H1 (cell line): ENCODE measurements at regions not wholly inside any gene's neighbourhood (a gene's known extent, or its start where the extent isn't known, plus 50 kb on each side); places are given as distances from the start of the nearest gene placed in this dataset.

ENCODE experiments used
- CTCF ChIA-PET: fragments of 300-600 bp; sonication (Branson Sonifier 250); formaldehyde crosslinking; loops from one replicate; lab custom pipeline; 2021; ENCODE audit not compliant: partially characterized antibody; lab: Charles Lee
- POLR2A ChIA-PET: fragments of 300-600 bp; sonication (Branson Sonifier 250); formaldehyde crosslinking; loops from one replicate; lab custom pipeline; 2021; ENCODE audit warnings: inconsistent platforms; ENCODE audit not compliant: partially characterized antibody; lab: Charles Lee
- DNase-seq, 2 experiments: peaks; one replicate each; pipeline versions ENCODE4 v3.0.0 to v3.0.0-alpha.2; 2010 to 2022; ENCODE audit warnings: low spot score in 2 of 2, low read depth in 1 of 2, mixed read lengths in 1 of 2
- FAIRE-seq: peaks from 2 replicates; lab custom pipeline; 2011; peaks lifted over from hg19 to GRCh38; lab: Jason Lieb, UNC
- H2AFZ ChIP-seq: 2 replicates; pipeline ENCODE4 v1.8.1; 2012; ENCODE audit warnings: low read length, inconsistent platforms
- H2AK5ac ChIP-seq: 2 replicates; pipeline ENCODE4 v1.6.1; 2013; ENCODE audit warnings: low read depth, low read length
- H2BK120ac ChIP-seq: replicated peaks from 2 replicates; pipeline ENCODE3; 2013; ENCODE audit warnings: low read depth, low read length, inconsistent platforms
- H2BK12ac ChIP-seq: 2 replicates; pipeline ENCODE4 v1.6.1; 2013; ENCODE audit warnings: low read depth, low read length
- H2BK15ac ChIP-seq: 2 replicates; pipeline ENCODE4 v1.6.1; 2013; ENCODE audit warnings: low read length
- H2BK20ac ChIP-seq: 2 replicates; pipeline ENCODE4 v1.6.1; 2013; ENCODE audit warnings: low read length
- H2BK5ac ChIP-seq: 2 replicates; pipeline ENCODE4 v1.6.1; 2013; ENCODE audit warnings: low read depth, low read length
- H3K14ac ChIP-seq: 2 replicates; pipeline ENCODE4 v1.6.1; 2013; ENCODE audit warnings: inconsistent platforms; ENCODE audit not compliant: insufficient read length
- H3K18ac ChIP-seq: 2 replicates; pipeline ENCODE4 v1.6.1; 2013; ENCODE audit warnings: low read length; ENCODE audit errors: extremely low read depth
- H3K23ac ChIP-seq: 2 replicates; pipeline ENCODE4 v1.6.1; 2013; ENCODE audit warnings: inconsistent platforms; ENCODE audit not compliant: insufficient read length
- H3K23me2 ChIP-seq: 2 replicates; pipeline ENCODE4 v1.6.1; 2013; ENCODE audit warnings: low read depth, low read length
- H3K27ac ChIP-seq: 2 replicates; pipeline ENCODE4 v1.6.1; 2011; ENCODE audit warnings: low read depth, low read length, inconsistent platforms
- H3K27me3 ChIP-seq, 4 experiments: replicated peaks in 1 of 4; 1 replicate in 1 of 4; 2 replicates in 3 of 4; pipeline versions ENCODE4 v1.6.1 to v1.8.1; 2011 to 2013; ENCODE audit warnings: low read length in 3 of 4, mild to moderate bottlenecking in 3 of 4, inconsistent platforms in 2 of 4, mixed read lengths in 2 of 4, moderate library complexity in 1 of 4; ENCODE audit not compliant: control insufficient read depth in 3 of 4, insufficient read depth in 3 of 4; ENCODE audit errors: extremely low read depth in 1 of 4
- H3K36me3 ChIP-seq, 4 experiments: 2 replicates each; pipeline versions ENCODE4 v1.6.1 to v1.8.1; 2011 to 2013; ENCODE audit warnings: mild to moderate bottlenecking in 4 of 4, low read length in 3 of 4, moderate library complexity in 2 of 4, control low read depth in 1 of 4, inconsistent platforms in 1 of 4; ENCODE audit not compliant: insufficient read depth in 4 of 4, control insufficient read depth in 2 of 4
- H3K4ac ChIP-seq: replicated peaks from 2 replicates; pipeline ENCODE3; 2013; ENCODE audit warnings: low read length, low read depth, mixed read lengths, inconsistent platforms; ENCODE audit not compliant: insufficient read length
- H3K4me1 ChIP-seq, 4 experiments: replicated peaks in 1 of 4; 1 replicate in 1 of 4; 2 replicates in 3 of 4; pipeline versions ENCODE4 v1.6.1 to v1.8.1; 2011 to 2013; ENCODE audit warnings: low read length in 3 of 4, inconsistent platforms in 2 of 4, mixed read lengths in 1 of 4; ENCODE audit not compliant: insufficient read depth in 4 of 4, control insufficient read depth in 3 of 4
- H3K4me2 ChIP-seq, 2 experiments: 2 replicates each; pipeline versions ENCODE4 v1.6.1 to v1.8.1; 2011 to 2013; ENCODE audit warnings: low read depth in 2 of 2, low read length in 2 of 2, control low read depth in 1 of 2, inconsistent platforms in 1 of 2, mild to moderate bottlenecking in 1 of 2; ENCODE audit not compliant: insufficient read depth in 1 of 2
- H3K4me3 ChIP-seq, 4 experiments: fragments of 200-600, 300-600 bp in 1 of 4; sonication (generic), shearing (Covaris generic), sonication (Bioruptor Twin) in 1 of 4; 2 replicates each; pipeline versions ENCODE4 v1.5.1 to v1.8.1; 2011 to 2016; ENCODE audit warnings: low read length in 4 of 4, low read depth in 3 of 4, control low read depth in 2 of 4, inconsistent platforms in 2 of 4, mild to moderate bottlenecking in 2 of 4, mixed read lengths in 1 of 4, moderate library complexity in 1 of 4; ENCODE audit not compliant: insufficient read depth in 2 of 4; ENCODE audit errors: extremely low read depth in 1 of 4
- H3K56ac ChIP-seq: replicated peaks from 2 replicates; pipeline ENCODE3; 2013; ENCODE audit warnings: low read depth, mild to moderate bottlenecking, mixed read lengths, low read length, inconsistent platforms; ENCODE audit not compliant: insufficient read length
- H3K79me1 ChIP-seq: 2 replicates; pipeline ENCODE4 v1.6.1; 2013; ENCODE audit warnings: low read depth, low read length, control low read depth
- H3K79me2 ChIP-seq, 2 experiments: 2 replicates each; pipeline versions ENCODE4 v1.6.1 to v1.8.1; 2012 to 2013; ENCODE audit warnings: low read length in 2 of 2, mild to moderate bottlenecking in 2 of 2, inconsistent platforms in 1 of 2; ENCODE audit not compliant: insufficient read depth in 2 of 2, control insufficient read depth in 1 of 2
- H3K9ac ChIP-seq, 4 experiments: replicated peaks in 1 of 4; 1 replicate in 1 of 4; 2 replicates in 3 of 4; pipeline versions ENCODE4 v1.6.1 to v1.8.1; 2011 to 2013; ENCODE audit warnings: low read depth in 3 of 4, low read length in 3 of 4, control low read depth in 2 of 4, mild to moderate bottlenecking in 2 of 4, moderate library complexity in 2 of 4, inconsistent platforms in 1 of 4; ENCODE audit errors: extremely low read depth in 1 of 4
- H3K9me3 ChIP-seq, 2 experiments: 2 replicates each; pipeline versions ENCODE4 v1.6.1 to v1.8.1; 2012 to 2013; ENCODE audit warnings: mild to moderate bottlenecking in 2 of 2, moderate library complexity in 2 of 2, control low read depth in 1 of 2, inconsistent platforms in 1 of 2, low read depth in 1 of 2, low read length in 1 of 2, mixed read lengths in 1 of 2; ENCODE audit not compliant: insufficient read depth in 2 of 2
- H4K20me1 ChIP-seq, 2 experiments: replicated peaks in 1 of 2; 2 replicates each; pipeline versions ENCODE3 to v1.8.1; 2011 to 2013; ENCODE audit warnings: inconsistent platforms in 2 of 2, low read length in 2 of 2, mild to moderate bottlenecking in 1 of 2; ENCODE audit not compliant: insufficient read depth in 2 of 2, control insufficient read depth in 1 of 2
- H4K5ac ChIP-seq: 2 replicates; pipeline ENCODE4 v1.6.1; 2013; ENCODE audit warnings: low read length, low read depth, mixed read lengths, inconsistent platforms; ENCODE audit not compliant: insufficient read length
- H4K8ac ChIP-seq: 2 replicates; pipeline ENCODE4 v1.8.0; 2013; ENCODE audit warnings: mild to moderate bottlenecking, moderate library complexity, low read length, inconsistent platforms; ENCODE audit not compliant: insufficient read depth; ENCODE audit errors: extremely low read depth
- H4K91ac ChIP-seq: replicated peaks from 2 replicates; pipeline ENCODE3; 2013; ENCODE audit warnings: low read length, mixed read lengths, inconsistent platforms; ENCODE audit not compliant: insufficient read length
- CBX5 ChIP-seq: fragments of 300-800, 300-1000 bp; sonication (generic); IDR thresholded peaks from 2 replicates; pipeline ENCODE4 v1.7.1; 2016; ENCODE audit warnings: antibody characterized with exemption, low read length, low read depth
- CHD1 ChIP-seq: IDR thresholded peaks from 2 replicates; pipeline ENCODE4 v1.6.1; 2012; ENCODE audit warnings: low read depth, low read length, improper control_type of control experiment
- CREB1 ChIP-seq: IDR thresholded peaks from 2 replicates; pipeline ENCODE4 v1.6.1; 2012; ENCODE audit warnings: inconsistent platforms
- EZH2 ChIP-seq: fragments of 200-600 bp; sonication (generic); IDR thresholded peaks from 2 replicates; pipeline ENCODE4 v1.7.1; 2012; ENCODE audit warnings: low read depth, mild to moderate bottlenecking, moderate library complexity, low read length, inconsistent platforms; ENCODE audit not compliant: severe bottlenecking
- FOSL1 ChIP-seq: IDR thresholded peaks from 2 replicates; pipeline ENCODE4 v1.6.1; 2011; ENCODE audit warnings: mild to moderate bottlenecking, low read depth, low read length, moderate library complexity; ENCODE audit not compliant: insufficient read depth
- JUN ChIP-seq: IDR thresholded peaks from 2 replicates; pipeline ENCODE4 v1.6.1; 2011; ENCODE audit warnings: low read depth, mild to moderate bottlenecking, improper control_type of control experiment, low read length
- JUND ChIP-seq: IDR thresholded peaks from 2 replicates; pipeline ENCODE4 v1.6.1; 2011; ENCODE audit warnings: mild to moderate bottlenecking, improper control_type of control experiment, low read length
- KDM5A ChIP-seq: fragments of 200-600 bp; IDR thresholded peaks from 2 replicates; pipeline ENCODE4 v1.7.1; 2012; ENCODE audit warnings: mild to moderate bottlenecking, low read length, inconsistent platforms, mixed read lengths
- POU5F1 ChIP-seq: IDR thresholded peaks from 2 replicates; pipeline ENCODE4 v1.6.1; 2011; ENCODE audit warnings: low read depth, mild to moderate bottlenecking, low read length, moderate library complexity
- SIN3A ChIP-seq, 2 experiments: IDR thresholded peaks in 1 of 2; conservative IDR thresholded peaks in 1 of 2; 2 replicates each; pipeline ENCODE4 v1.6.1; 2011 to 2012; ENCODE audit warnings: low read length in 2 of 2, improper control_type of control experiment in 1 of 2, low read depth in 1 of 2, mild to moderate bottlenecking in 1 of 2
- WGBS, 2 experiments: shearing (Covaris generic) in 1 of 2; methylation state at CpG; one replicate each; pipeline versions ENCODE4 v1.1.6 to v1.1.7; 2013 to 2015; ENCODE audit warnings: low lambda C conversion rate in 2 of 2, mixed read lengths in 2 of 2, inconsistent platforms in 1 of 2, low coverage in 1 of 2, missing lambda C conversion rate in 1 of 2; ENCODE audit not compliant: insufficient replicate concordance in 2 of 2, insufficient coverage in 1 of 2, insufficient read length in 1 of 2; ENCODE audit errors: extremely low coverage in 1 of 2, missing lambda C conversion rate in 1 of 2; 5-methylcytosine and 5-hydroxymethylcytosine counted together

DNA sequence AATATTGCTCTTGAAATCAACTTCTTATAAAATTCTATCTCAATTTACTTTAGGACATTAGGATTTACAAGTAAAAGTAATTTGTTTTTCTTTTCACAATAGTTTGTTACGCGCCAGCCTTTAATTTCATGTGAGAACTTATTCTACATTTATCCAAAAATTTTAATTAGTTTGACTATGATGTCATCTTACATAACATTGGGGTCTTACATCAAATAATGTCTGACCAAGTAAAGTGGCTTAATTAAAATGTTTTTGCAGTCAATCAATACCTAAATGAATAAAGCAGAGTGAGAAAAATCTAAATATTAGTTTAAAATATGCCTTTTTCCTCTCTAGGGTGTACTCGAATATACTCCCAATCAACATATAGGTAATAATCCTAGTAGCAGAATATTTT is 666.2 kb upstream of the FBXO33 start:
- no peak overlapping the region for H3K18ac ChIP-seq
- H3K4ac ChIP-seq, result no peak overlapping the region
- H3K4me3 ChIP-seq, result no peak overlapping the region
- no peak overlapping the region for H3K56ac ChIP-seq
- TF ChIP-seq CREB1 (no peak), EZH2 (no peak), KDM5A (no peak), CBX5 (no peak), JUND (no peak), FOSL1 (no peak), JUN (no peak), CHD1 (no peak), SIN3A (conservative IDR thresholded peaks at IDR 0.05 in 1 of 2, IDR thresholded peaks at IDR 0.05 in 1 of 2; ENCODE audit: low read depth in 1 of 2, low read length in 2 of 2) (no peak), POU5F1 (no peak)
- H4K91ac ChIP-seq, result no peak overlapping the region
- no peaks in the 10 kb centered on the region for H3K4me1 ChIP-seq
- H3K14ac ChIP-seq, result no peak overlapping the region
- no peaks in the 10 kb centered on the region for H3K23me2 ChIP-seq
- H3K27ac ChIP-seq, result no peak overlapping the region
- no peak overlapping the region for H3K23ac ChIP-seq
- CTCF ChIA-PET, result no interaction called here
- WGBS, 2 experiments, result 92% methylated on average over 3 of the region's 3 CpGs; no CpG with 5 or more reads in 1 of the 2 experiments
- no peak overlapping the region for H4K8ac ChIP-seq
- H2BK5ac ChIP-seq, result no peak overlapping the region
- no peak overlapping the region for H3K9ac ChIP-seq
- POLR2A ChIA-PET, result no interaction called here
- H3K79me1 ChIP-seq, result no peaks in the 10 kb centered on the region
- no peak overlapping the region for H2AFZ ChIP-seq
- FAIRE-seq (no peak), DNase-seq (no peak)
- H3K27me3 ChIP-seq, result no peaks in the 10 kb centered on the region
- no peak overlapping the region for H2BK120ac ChIP-seq
- no peaks in the 10 kb centered on the region for H3K9me3 ChIP-seq
- H2AK5ac ChIP-seq, result no peak overlapping the region
- H4K20me1 ChIP-seq, result no peaks in the 10 kb centered on the region
- H3K79me2 ChIP-seq, result no peaks in the 10 kb centered on the region
- no peak overlapping the region for H2BK12ac ChIP-seq
- H2BK20ac ChIP-seq, result no peak overlapping the region
- H4K5ac ChIP-seq, result no peak overlapping the region
- H3K4me2 ChIP-seq, result no peak overlapping the region
- no peak overlapping the region for H2BK15ac ChIP-seq
- H3K36me3 ChIP-seq, result no peaks in the 10 kb centered on the region
